ENCODE measurements at regions not wholly inside any gene's neighbourhood (a gene's known extent, or its start where the extent isn't known, plus 50 kb on each side); places are given as distances from the start of the nearest gene placed in this dataset.

GRCh38 chr1:229907884-229908638 is 159.0 kb upstream of the GALNT2 start:
- no peak overlapping the region for H3K27ac ChIP-seq (ENCODE audit: low read depth in 1 of 2, low read length in 2 of 2)
- no peak overlapping the region for H3K4me3 ChIP-seq (ENCODE audit: low read depth in 1 of 3, low read length in 3 of 3)
- WGBS: 62% methylated on average over 7 of the region's 7 CpGs
- no peak for TF ChIP-seq REST (IDR thresholded peaks at IDR 0.05)
- no peak for TF ChIP-seq RXRA (IDR thresholded peaks at IDR 0.05)
- H3K36me3 ChIP-seq (ENCODE audit: control insufficient read depth in 4 of 4, insufficient read depth in 3 of 4, low read depth in 1 of 4, low read length in 3 of 4): no peaks in the 10 kb centered on the region
- no peaks in the 10 kb centered on the region for H3K27me3 ChIP-seq (ENCODE audit: control insufficient read depth in 4 of 4, insufficient read depth in 4 of 4, low read length in 3 of 4)
- no peaks in the 10 kb centered on the region for H3K9me3 ChIP-seq (ENCODE audit: control insufficient read depth in 4 of 4, low read length in 3 of 4)
- DNase-seq (ENCODE audit: low spot score): no peak
- H3K9ac ChIP-seq (ENCODE audit: low read depth in 1 of 2, low read length in 2 of 2): no peak overlapping the region
- peaks cover 0 to 8% (median 0%) of the 10 kb centered on the region in 4 donors for H3K4me1 ChIP-seq (ENCODE audit: control insufficient read depth in 4 of 4, insufficient read depth in 4 of 4, low read length in 3 of 4)

GRCh38 chr1:229908689-229909088 is 158.3 kb upstream of the GALNT2 start:
- TF ChIP-seq FOXA1 (IDR thresholded peaks at IDR 0.05) (no peak), YY1 (IDR thresholded peaks at IDR 0.05) (no peak), CTCF (IDR thresholded peaks at IDR 0.05; ENCODE audit: low read depth, low read length, missing input control) (no peak), ZBTB33 (IDR thresholded peaks at IDR 0.05) (no peak), HNF4A (conservative IDR thresholded peaks at IDR 0.05) (no peak), TAF1 (conservative IDR thresholded peaks at IDR 0.05) (no peak), NR2F2 (IDR thresholded peaks at IDR 0.05) (no peak), RXRA (IDR thresholded peaks at IDR 0.05) (no peak), HNF4G (IDR thresholded peaks at IDR 0.05) (no peak), ATF3 (IDR thresholded peaks at IDR 0.05) (no peak), SP1 (IDR thresholded peaks at IDR 0.05) (no peak), FOXA2 (IDR thresholded peaks at IDR 0.05) (no peak), JUND (IDR thresholded peaks at IDR 0.05) (no peak)
- H3K9ac ChIP-seq (ENCODE audit: low read depth in 1 of 2, low read length in 2 of 2): no peak overlapping the region
- H3K27me3 ChIP-seq (ENCODE audit: control insufficient read depth in 4 of 4, insufficient read depth in 4 of 4, low read length in 3 of 4): no peaks in the 10 kb centered on the region
- DNase-seq (ENCODE audit: low spot score): no peak
- no peaks in the 10 kb centered on the region for H3K9me3 ChIP-seq (ENCODE audit: control insufficient read depth in 4 of 4, low read length in 3 of 4)
- WGBS: 90% methylated on average over 4 of the region's 4 CpGs
- peaks cover 0 to 8% (median 0%) of the 10 kb centered on the region in 4 donors for H3K4me1 ChIP-seq (ENCODE audit: control insufficient read depth in 4 of 4, insufficient read depth in 4 of 4, low read length in 3 of 4)
- H3K36me3 ChIP-seq (ENCODE audit: control insufficient read depth in 4 of 4, insufficient read depth in 3 of 4, low read depth in 1 of 4, low read length in 3 of 4): no peaks in the 10 kb centered on the region
- H3K27ac ChIP-seq (ENCODE audit: low read depth in 1 of 2, low read length in 2 of 2): no peak overlapping the region
- H3K4me3 ChIP-seq (ENCODE audit: low read depth in 1 of 3, low read length in 3 of 3): no peak overlapping the region

Measured in liver (tissue), 8 donors.